Hepatocyte (in vitro differentiated cells): ENCODE measurements at regions not wholly inside any gene's neighbourhood (a gene's known extent, or its start where the extent isn't known, plus 50 kb on each side); places are given as distances from the start of the nearest gene placed in this dataset.

Experiments used
- EZH2 ChIP-seq: fragments of 200-600 bp; sonication (generic); IDR thresholded peaks from 2 replicates; pipeline ENCODE4 v1.6.1; 2016; ENCODE audit warnings: antibody characterized with exemption, mild to moderate bottlenecking, borderline replicate concordance
- EZH2phosphoT487 ChIP-seq: fragments of 200-600 bp; sonication (generic); IDR thresholded peaks from one replicate; pipeline ENCODE4 v1.6.1; 2018; ENCODE audit warnings: antibody characterized with exemption, mild to moderate bottlenecking, low read depth, moderate library complexity; ENCODE audit not compliant: unreplicated experiment, severe bottlenecking
- TF ChIP-seq, protein P1 (sequence below): fragments of 200-600 bp; sonication (generic); IDR thresholded peaks from 2 replicates; pipeline ENCODE4 v1.5.1; 2016; ENCODE audit warnings: antibody characterized with exemption, mild to moderate bottlenecking; ENCODE audit not compliant: poor library complexity

DNA sequence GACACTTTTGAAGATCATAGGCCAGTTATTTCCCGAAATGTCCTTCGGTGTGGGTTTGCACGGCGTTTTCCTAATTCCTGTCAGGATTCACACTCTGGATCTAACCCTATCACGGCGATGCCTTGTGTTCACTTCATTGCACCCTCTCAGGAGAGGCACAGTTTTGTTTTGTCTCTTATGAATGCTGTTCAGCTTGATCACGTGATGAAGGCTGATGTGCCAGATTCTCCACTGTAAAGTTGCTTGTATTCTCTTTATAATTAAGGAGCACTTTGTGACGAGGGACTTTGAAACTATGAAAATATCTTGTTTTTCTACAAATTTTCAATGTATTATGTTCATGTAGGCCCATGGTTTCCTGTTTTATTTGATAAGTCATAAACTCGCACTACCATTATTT lies 568.1 kb downstream of the ACTR3B start:
- TF ChIP-seq, protein P1, sequence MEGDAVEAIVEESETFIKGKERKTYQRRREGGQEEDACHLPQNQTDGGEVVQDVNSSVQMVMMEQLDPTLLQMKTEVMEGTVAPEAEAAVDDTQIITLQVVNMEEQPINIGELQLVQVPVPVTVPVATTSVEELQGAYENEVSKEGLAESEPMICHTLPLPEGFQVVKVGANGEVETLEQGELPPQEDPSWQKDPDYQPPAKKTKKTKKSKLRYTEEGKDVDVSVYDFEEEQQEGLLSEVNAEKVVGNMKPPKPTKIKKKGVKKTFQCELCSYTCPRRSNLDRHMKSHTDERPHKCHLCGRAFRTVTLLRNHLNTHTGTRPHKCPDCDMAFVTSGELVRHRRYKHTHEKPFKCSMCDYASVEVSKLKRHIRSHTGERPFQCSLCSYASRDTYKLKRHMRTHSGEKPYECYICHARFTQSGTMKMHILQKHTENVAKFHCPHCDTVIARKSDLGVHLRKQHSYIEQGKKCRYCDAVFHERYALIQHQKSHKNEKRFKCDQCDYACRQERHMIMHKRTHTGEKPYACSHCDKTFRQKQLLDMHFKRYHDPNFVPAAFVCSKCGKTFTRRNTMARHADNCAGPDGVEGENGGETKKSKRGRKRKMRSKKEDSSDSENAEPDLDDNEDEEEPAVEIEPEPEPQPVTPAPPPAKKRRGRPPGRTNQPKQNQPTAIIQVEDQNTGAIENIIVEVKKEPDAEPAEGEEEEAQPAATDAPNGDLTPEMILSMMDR = no peak
- TF ChIP-seq EZH2phosphoT487 = no peak
- no peak for TF ChIP-seq EZH2
